PC-9 (cell line): ENCODE measurements at regions not wholly inside any gene's neighbourhood (a gene's known extent, or its start where the extent isn't known, plus 50 kb on each side); places are given as distances from the start of the nearest gene placed in this dataset.

Experiments
- CTCF ChIP-seq: fragments of 200-600 bp; sonication (generic); conservative IDR thresholded peaks from 2 replicates; pipeline ENCODE4 v1.6.1; 2017; ENCODE audit warnings: mixed run types, antibody characterized with exemption, mild to moderate bottlenecking, moderate library complexity
- EZH2 ChIP-seq: fragments of 200-600 bp; sonication (generic); IDR thresholded peaks from 2 replicates; pipeline ENCODE4 v1.8.0; 2017; ENCODE audit warnings: antibody characterized with exemption, low read depth

GRCh38 chr2:175402571-175402970 is 221.1 kb upstream of the ATP5MC3 start:
- no peak for TF ChIP-seq CTCF
- TF ChIP-seq EZH2: no peak
